ENCODE measurements at regions not wholly inside any gene's neighbourhood (a gene's known extent, or its start where the extent isn't known, plus 50 kb on each side); places are given as distances from the start of the nearest gene placed in this dataset.
"Not testable (repeated sequence)": the region's sequence is repeated elsewhere in the genome, so short reads cannot be mapped to it uniquely, and the experiment has no call there.

DNA sequence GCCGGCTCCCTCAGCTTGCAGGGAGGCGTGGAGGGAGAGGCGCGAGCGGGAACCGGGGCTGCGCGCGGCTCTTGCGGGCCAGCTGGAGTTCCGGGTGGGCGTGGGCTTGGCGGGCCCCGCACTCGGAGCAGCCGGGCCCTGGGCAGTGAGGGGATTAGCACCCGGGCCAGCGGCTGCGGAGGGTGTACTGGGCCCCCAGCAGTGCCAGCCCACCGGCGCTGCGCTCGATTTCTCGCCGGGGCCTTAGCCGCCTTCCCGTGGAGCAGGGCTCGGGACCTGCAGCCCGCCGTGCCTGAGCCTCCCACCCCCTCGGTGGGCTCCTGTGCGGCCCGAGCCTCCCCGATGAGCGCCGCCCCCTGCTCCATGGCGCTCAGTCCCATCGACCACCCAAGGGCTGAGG lies 588.9 kb upstream of the SLC35B3 start:
- H3K27ac ChIP-seq (ENCODE audit: low read depth); H3K36me3 ChIP-seq (ENCODE audit: insufficient read depth); DNase-seq (ENCODE audit: extremely low spot score); H3K4me1 ChIP-seq (ENCODE audit: insufficient read depth); H3K4me3 ChIP-seq (ENCODE audit: low read depth, low read length): not testable (repeated sequence)
- WGBS, result 92% methylated on average over 38 of the region's 38 CpGs

DNA sequence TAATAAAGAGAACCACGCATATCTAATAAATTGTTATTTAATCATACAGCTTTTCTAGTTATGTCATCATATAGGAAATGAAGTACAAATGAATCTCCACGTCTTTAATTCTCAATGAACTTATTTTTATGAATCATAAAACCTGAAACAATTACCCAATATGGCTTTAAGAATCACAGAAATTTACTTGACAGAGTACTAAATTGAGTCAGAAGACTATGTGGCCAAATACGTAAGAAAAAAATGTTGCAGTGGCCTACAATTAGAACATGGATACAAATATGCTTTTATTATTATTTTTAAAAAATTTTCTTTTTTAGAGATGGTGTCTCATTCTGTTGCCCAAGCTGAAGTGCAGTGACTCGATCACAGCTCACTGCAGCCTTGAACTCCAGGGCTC lies 584.7 kb upstream of the SLC35B3 start:
- no peak for DNase-seq (ENCODE audit: extremely low spot score)
- Histone ChIP-seq H3K36me3 (ENCODE audit: insufficient read depth) (no peaks in the 10 kb centered on the region), H3K27ac (ENCODE audit: low read depth) (no peak overlapping the region), H3K4me3 (ENCODE audit: low read depth, low read length) (no peak overlapping the region), H3K4me1 (ENCODE audit: insufficient read depth) (no peaks in the 10 kb centered on the region)
- WGBS, result 77% methylated on average over 4 of the region's 4 CpGs

DNA sequence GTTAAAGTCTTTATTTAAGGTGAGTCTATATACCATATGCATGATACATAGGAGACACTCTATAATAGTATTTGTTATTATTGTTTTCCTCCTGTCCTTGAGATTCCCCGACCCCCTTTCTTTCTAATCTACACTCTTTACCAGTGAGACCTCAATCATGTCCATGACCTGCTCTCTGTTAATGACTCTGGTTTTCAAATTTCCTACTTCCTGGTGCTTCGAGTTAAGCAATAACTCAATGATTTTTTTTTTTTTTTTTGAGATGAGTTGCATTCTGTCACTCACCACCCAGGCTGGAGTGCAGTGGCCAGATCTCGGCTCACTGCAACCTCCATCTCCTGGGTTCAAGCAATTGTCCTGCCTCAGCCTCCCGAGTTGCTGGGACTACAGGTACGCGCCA lies 574.6 kb upstream of the SLC35B3 start:
- Histone ChIP-seq H3K27ac (ENCODE audit: low read depth) (no peak overlapping the region), H3K4me1 (ENCODE audit: insufficient read depth) (no peaks in the 10 kb centered on the region), H3K36me3 (ENCODE audit: insufficient read depth) (no peaks in the 10 kb centered on the region), H3K4me3 (ENCODE audit: low read depth, low read length) (no peak overlapping the region)
- WGBS, result 62% methylated on average over 6 of the region's 6 CpGs
- DNase-seq (ENCODE audit: extremely low spot score), result no peak

DNA sequence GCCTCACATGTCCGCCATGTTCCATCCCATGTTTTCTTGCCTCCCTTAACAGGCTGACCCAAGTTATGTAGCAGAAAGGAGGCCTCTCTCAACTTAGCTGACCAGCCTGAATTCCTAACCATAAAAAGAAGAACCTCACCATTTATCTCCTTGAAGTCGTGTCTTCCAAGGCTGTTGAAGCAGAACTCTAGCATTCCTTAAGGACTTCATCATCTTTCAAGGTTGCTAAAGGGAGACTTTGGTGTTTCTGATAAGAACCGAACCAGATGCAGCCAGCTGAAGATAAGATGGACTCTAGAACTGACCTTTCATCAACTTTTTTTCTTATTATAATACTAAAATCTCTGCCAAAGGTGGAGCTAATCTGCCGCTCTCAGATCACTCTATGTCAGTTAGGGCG lies 571.7 kb upstream of the SLC35B3 start:
- Histone ChIP-seq H3K4me3 (ENCODE audit: low read depth, low read length) (no peak overlapping the region), H3K27ac (ENCODE audit: low read depth) (no peak overlapping the region), H3K36me3 (ENCODE audit: insufficient read depth) (no peaks in the 10 kb centered on the region), H3K4me1 (ENCODE audit: insufficient read depth) (no peaks in the 10 kb centered on the region)
- no peak for DNase-seq (ENCODE audit: extremely low spot score)
- 69% methylated on average over 5 of the region's 5 CpGs for WGBS

DNA sequence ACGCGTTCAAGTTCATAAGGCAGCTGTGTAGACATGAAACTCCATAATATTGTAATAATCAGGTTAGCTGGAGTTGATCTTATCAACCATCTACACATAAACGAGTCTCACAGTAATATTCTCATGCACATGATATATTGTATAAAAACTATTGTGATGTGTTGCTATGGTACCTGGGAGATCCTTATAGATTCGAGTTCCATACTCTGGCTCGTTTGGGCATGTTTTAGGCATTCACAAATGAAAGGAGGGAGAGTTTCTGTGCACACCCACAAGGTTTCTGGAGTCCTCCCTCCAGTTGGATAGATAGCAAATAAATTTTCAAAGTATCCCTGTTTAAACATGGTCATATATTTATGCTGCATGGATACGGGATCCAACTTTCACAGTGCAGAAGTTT lies 567.5 kb upstream of the SLC35B3 start:
- peak; percentile 18 for DNase-seq (ENCODE audit: extremely low spot score)
- H3K27ac ChIP-seq (ENCODE audit: low read depth), result no peak overlapping the region
- WGBS, result 59% methylated on average over 6 of the region's 6 CpGs
- no peaks in the 10 kb centered on the region for H3K4me1 ChIP-seq (ENCODE audit: insufficient read depth)
- H3K36me3 ChIP-seq (ENCODE audit: insufficient read depth), result no peaks in the 10 kb centered on the region
- H3K4me3 ChIP-seq (ENCODE audit: low read depth, low read length), result no peak overlapping the region

DNA sequence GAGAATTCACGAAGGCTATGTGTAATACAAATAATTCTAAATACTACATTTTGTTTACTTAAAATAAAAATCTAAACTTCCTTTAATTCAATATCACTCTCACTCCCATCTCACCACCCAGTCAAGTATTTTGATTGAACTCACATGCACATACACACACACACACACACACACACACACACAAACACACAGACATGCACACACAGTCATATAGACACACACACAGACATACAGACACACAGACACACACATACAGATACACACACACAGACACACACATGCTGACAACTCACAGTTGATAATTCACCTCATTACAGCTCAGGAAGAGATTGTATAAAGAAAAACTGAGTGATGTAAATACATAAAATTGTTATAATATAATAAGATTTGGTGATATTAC lies 559.8 kb upstream of the SLC35B3 start:
- no peak overlapping the region for H3K27ac ChIP-seq (ENCODE audit: low read depth)
- no peaks in the 10 kb centered on the region for H3K4me1 ChIP-seq (ENCODE audit: insufficient read depth)
- no peak overlapping the region for H3K4me3 ChIP-seq (ENCODE audit: low read depth, low read length)
- no peaks in the 10 kb centered on the region for H3K36me3 ChIP-seq (ENCODE audit: insufficient read depth)
- 76% methylated on average over 1 of the region's 1 CpG for WGBS
- no peak for DNase-seq (ENCODE audit: extremely low spot score)

DNA sequence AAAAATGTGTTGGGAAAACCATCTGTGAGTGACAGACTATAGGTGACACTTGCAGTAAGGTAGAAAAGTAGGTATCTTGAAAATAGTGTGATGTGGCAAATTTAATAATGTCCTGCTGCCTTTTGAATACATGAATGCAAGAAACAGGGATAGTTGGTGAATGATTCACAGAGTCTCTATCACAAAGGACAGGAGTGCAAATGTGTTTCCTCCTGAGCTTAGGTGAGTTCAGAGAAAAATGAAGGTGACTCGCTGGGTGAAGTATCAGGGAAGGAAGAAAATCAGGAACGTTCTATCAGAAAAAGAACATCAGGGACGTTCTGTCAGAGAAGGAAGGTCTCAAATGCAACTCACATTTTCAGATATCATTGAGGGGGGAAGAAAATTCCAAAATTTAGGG lies 557.8 kb upstream of the SLC35B3 start:
- no peak overlapping the region for H3K4me3 ChIP-seq (ENCODE audit: low read depth, low read length)
- H3K4me1 ChIP-seq (ENCODE audit: insufficient read depth), result no peaks in the 10 kb centered on the region
- no peaks in the 10 kb centered on the region for H3K36me3 ChIP-seq (ENCODE audit: insufficient read depth)
- H3K27ac ChIP-seq (ENCODE audit: low read depth), result no peak overlapping the region
- no peak for DNase-seq (ENCODE audit: extremely low spot score)
- WGBS, result 86% methylated on average over 3 of the region's 3 CpGs

DNA sequence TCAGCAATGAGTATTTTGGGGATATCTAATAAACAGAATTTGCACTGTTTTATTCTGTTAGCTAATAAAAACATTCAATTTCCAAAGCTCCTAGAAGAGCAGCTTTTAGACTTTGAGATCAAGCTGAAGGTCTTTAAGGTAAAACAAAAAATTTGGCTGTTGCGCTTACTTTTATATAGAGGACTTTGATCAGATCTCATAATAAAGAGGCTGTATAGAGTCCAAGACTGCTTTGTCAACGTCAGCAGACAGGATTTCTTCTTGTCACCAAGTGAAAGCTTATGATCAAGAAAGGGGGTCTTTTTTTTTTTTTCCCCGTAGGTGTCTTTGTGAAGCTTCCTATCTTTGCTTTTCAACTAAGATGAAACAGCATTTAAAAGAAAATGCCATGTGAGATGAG lies 556.5 kb upstream of the SLC35B3 start:
- no peak for DNase-seq (ENCODE audit: extremely low spot score)
- no peak overlapping the region for H3K27ac ChIP-seq (ENCODE audit: low read depth)
- WGBS, result 54% methylated on average over 3 of the region's 3 CpGs
- no peak overlapping the region for H3K4me3 ChIP-seq (ENCODE audit: low read depth, low read length)
- no peaks in the 10 kb centered on the region for H3K36me3 ChIP-seq (ENCODE audit: insufficient read depth)
- H3K4me1 ChIP-seq (ENCODE audit: insufficient read depth), result no peaks in the 10 kb centered on the region

DNA sequence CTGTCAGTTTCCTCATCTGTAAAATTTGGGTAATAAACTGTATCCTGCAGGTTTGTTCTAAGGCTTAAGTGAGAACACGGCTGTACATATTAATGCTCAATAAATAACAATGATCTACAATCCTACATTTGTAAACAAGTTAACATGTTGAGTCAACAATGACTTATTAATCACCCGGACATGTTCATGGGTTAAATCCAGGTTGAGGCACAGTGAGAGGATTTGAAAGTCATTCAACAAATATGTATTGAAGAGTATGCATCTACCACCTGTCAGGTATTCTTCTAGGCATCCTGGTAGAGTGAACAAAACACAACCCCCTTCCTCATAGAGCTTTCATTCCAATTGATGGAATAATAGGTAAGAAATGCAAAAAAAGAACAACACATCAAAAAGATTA lies 554.7 kb upstream of the SLC35B3 start:
- DNase-seq (ENCODE audit: extremely low spot score), result no peak
- WGBS, result 87% methylated on average over 2 of the region's 2 CpGs
- no peak overlapping the region for H3K27ac ChIP-seq (ENCODE audit: low read depth)
- H3K4me3 ChIP-seq (ENCODE audit: low read depth, low read length), result no peak overlapping the region
- no peaks in the 10 kb centered on the region for H3K36me3 ChIP-seq (ENCODE audit: insufficient read depth)
- H3K4me1 ChIP-seq (ENCODE audit: insufficient read depth), result no peaks in the 10 kb centered on the region

DNA sequence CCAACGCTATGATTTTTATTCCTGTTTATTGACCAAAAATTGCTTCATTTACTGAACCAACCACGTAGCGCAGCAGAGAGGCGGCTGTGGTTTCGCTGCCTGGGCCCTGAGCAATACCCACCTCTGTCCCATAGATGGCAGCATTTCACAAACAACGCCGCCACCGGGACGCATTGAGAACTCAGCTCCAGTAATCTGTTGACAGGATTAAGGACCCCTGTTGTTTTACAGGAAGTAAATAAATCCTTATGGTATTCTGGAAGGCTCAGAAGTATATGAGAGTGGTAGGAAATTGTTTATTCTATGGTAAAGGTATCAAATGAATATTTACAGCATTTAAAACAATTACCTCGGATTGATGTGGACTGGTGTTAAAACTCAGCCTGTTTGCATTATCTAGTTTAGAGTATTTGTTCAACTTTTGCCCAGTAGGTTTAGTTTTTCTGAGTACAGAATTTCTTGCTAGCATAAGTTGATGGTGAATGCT lies 547.9 kb upstream of the SLC35B3 start:
- peak; percentile 57 for DNase-seq (ENCODE audit: extremely low spot score)

DNA sequence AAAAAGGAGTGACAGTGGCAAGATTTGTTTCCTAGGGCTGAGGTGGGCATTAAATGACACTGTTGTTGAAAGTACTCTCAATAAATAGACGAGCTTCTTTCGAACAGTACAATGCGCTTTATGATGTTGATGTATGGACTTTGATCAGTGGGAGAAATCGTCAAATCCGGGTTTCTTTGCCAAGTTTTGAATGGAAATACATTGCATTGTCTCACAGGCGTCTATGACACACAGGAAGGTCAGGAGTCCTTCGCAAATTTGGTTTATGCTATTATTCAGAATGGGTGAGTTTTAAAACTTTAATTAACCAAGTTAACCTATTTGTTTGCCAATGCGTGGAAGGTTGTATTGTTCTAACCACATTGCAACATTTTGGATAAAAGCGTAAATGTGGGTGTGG lies 547.3 kb upstream of the SLC35B3 start:
- no peak for DNase-seq (ENCODE audit: extremely low spot score)
- 65% methylated on average over 9 of the region's 9 CpGs for WGBS
- H3K27ac ChIP-seq (ENCODE audit: low read depth), result no peak overlapping the region
- H3K4me1 ChIP-seq (ENCODE audit: insufficient read depth), result no peaks in the 10 kb centered on the region
- H3K4me3 ChIP-seq (ENCODE audit: low read depth, low read length), result no peak overlapping the region
- no peaks in the 10 kb centered on the region for H3K36me3 ChIP-seq (ENCODE audit: insufficient read depth)

More for the DNA sequence above, 547.9 kb upstream of the SLC35B3 start:
- Histone ChIP-seq H3K27ac (ENCODE audit: low read depth) (no peak overlapping the region), H3K4me3 (ENCODE audit: low read depth, low read length) (no peak overlapping the region), H3K36me3 (ENCODE audit: insufficient read depth) (no peaks in the 10 kb centered on the region), H3K4me1 (ENCODE audit: insufficient read depth) (no peaks in the 10 kb centered on the region)
- WGBS, result 7% methylated on average over 10 of the region's 10 CpGs

DNA sequence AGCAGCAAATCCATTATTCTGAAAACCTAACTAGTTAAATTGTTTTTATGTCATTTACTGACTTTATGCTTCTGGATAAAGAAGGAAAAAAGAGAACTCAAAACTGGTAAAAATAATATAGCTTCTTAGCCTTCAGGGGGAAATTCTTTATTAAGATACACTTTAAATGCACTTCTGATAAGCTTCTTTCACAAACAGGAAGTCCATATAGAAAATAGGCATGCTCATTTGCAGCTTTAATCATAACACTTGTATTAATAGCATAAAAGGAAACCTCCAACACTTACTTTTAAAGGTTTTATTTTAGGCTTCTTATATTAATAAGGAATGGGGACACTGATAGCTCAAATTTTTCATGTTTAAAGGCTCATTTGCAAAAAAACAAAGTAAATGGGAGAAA lies 538.0 kb upstream of the SLC35B3 start:
- no peak for DNase-seq (ENCODE audit: extremely low spot score)
- Histone ChIP-seq H3K27ac (ENCODE audit: low read depth) (no peak overlapping the region), H3K4me1 (ENCODE audit: insufficient read depth) (no peaks in the 10 kb centered on the region), H3K4me3 (ENCODE audit: low read depth, low read length) (no peak overlapping the region), H3K36me3 (ENCODE audit: insufficient read depth) (no peaks in the 10 kb centered on the region)

DNA sequence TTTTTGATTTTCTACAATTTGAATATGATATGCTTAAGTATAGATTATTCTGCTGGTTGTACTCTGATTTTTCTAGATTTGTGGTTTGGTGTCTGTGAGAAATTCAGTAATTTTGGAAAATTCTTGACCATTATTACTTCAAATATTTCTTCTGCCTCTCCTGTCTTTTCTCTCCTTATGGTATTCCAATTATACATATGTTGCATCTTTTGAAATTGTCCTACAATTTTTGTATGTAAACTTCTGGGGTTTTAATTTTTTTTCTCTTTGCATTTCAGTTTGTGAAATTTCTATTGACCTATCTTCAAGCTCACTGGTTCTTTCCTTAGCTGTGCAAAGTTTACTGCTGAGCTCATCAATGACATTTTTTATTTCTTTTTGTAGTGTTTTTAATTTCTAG lies 534.4 kb upstream of the SLC35B3 start:
- H3K4me1 ChIP-seq (ENCODE audit: insufficient read depth), result no peaks in the 10 kb centered on the region
- no peak overlapping the region for H3K27ac ChIP-seq (ENCODE audit: low read depth)
- no peak overlapping the region for H3K4me3 ChIP-seq (ENCODE audit: low read depth, low read length)
- H3K36me3 ChIP-seq (ENCODE audit: insufficient read depth), result no peaks in the 10 kb centered on the region
- DNase-seq (ENCODE audit: extremely low spot score), result no peak

DNA sequence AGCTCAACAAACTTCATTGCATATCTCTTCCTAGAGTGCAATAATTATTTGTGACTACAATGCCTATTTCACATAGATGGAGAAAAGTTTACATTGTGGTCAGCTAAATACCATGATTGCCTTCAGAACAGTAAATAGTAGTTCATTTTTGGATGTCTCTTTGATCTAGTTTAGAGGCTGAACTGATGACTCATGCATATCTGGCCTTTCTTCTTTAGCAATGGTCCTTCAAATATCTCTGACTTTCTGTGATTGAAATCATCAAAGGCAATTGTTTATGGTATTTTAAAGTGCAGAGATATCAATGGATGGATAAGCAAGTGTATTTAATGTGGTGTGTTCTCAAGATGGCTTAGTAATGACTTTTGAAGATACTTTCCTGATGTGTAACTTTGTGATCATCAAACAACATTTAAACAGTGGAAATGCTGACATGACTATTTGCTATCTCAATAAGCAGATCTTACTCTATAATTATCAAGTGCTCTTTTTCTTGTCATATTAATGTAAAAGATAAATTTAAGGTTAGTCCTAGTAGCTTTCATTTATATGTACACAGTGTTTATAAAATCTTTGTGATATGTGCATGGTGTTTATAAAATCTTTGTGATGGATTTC lies 523.7 kb upstream of the SLC35B3 start:
- Histone ChIP-seq H3K4me1 (ENCODE audit: insufficient read depth) (no peaks in the 10 kb centered on the region), H3K4me3 (ENCODE audit: low read depth, low read length) (no peak overlapping the region), H3K27ac (ENCODE audit: low read depth) (no peak overlapping the region), H3K36me3 (ENCODE audit: insufficient read depth) (no peaks in the 10 kb centered on the region)
- no peak for DNase-seq (ENCODE audit: extremely low spot score)

DNA sequence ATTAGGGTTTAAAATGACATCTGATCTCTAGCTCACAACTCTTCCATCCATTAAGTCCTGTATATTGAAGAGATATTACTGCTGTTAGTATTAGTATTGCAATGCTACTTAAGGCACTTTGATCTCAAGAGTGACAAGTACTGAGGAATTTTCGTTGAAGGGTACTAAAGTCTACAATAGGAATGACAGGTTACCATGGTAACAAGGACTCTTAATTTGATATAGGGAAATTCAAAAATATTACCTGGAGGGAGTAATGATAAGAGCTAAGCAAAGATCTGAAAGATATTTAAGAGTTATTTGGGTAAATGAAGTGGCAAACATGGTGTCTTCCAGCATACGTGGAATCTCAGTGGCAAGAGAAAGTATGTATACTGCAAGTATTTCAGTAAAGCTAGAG lies 518.0 kb upstream of the SLC35B3 start:
- Histone ChIP-seq H3K36me3 (ENCODE audit: insufficient read depth) (no peaks in the 10 kb centered on the region), H3K4me3 (ENCODE audit: low read depth, low read length) (no peak overlapping the region), H3K27ac (ENCODE audit: low read depth) (no peak overlapping the region), H3K4me1 (ENCODE audit: insufficient read depth) (no peaks in the 10 kb centered on the region)
- WGBS, result 55% methylated on average over 2 of the region's 2 CpGs
- DNase-seq (ENCODE audit: extremely low spot score), result no peak
